GM21360 (cell line): ENCODE measurements at regions not wholly inside any gene's neighbourhood (a gene's known extent, or its start where the extent isn't known, plus 50 kb on each side); places are given as distances from the start of the nearest gene placed in this dataset.
"Not testable (repeated sequence)": the region's sequence is repeated elsewhere in the genome, so short reads cannot be mapped to it uniquely, and the experiment has no call there.

Experiments
- ATAC-seq: cut with Tn5 transposase; IDR thresholded peaks from one replicate; pipeline ENCODE4 v1.9.1; 2021; ENCODE audit warnings: mild to moderate bottlenecking, moderate library complexity; ENCODE audit not compliant: unreplicated experiment

DNA sequence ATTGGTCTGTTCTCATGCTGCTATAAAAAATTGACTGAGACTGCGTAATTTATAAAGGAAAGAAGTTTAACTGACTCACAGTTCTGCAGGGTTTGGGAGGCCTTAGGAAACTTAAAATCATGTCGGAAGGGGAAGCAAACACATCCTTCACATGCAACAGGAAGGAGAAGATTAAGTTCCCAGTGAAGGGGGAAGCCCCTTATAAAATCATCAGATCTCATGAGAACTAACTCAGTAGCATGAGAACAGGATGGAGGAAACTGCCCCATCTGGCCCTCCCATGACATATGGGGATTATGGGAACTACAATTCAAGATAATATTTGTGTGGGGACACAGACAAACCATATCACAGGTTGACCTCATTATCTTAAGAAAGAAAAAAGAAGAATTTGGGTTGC, 134.5 kb downstream of the PPP1R3A start:
- no peak for ATAC-seq

DNA sequence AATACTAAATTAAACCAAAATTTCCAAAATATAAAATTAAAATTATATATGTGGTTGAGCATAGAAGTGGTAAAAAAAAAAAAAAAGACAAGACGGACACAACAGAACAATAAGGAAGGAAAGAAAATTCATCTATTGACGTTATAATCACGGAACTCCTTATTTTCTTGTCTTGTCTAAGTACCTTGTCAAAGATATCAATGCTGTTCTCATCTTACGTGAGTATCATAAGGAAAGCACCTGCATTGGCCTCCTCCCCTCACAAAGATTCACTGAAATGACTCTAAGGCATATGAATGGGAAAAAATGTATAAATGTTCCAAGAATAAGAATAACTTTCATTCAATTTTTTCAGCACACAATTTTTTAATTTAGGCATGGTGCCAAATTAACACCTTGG, 135.4 kb downstream of the PPP1R3A start:
- ATAC-seq: no peak

- ATAC-seq: no peak
These were observed 143.0 kb downstream of the PPP1R3A start for GRCh38 chr7:113775804-113776203.

GRCh38 chr7:113775401-113775800, 143.4 kb downstream of the PPP1R3A start:
- no peak for ATAC-seq

DNA sequence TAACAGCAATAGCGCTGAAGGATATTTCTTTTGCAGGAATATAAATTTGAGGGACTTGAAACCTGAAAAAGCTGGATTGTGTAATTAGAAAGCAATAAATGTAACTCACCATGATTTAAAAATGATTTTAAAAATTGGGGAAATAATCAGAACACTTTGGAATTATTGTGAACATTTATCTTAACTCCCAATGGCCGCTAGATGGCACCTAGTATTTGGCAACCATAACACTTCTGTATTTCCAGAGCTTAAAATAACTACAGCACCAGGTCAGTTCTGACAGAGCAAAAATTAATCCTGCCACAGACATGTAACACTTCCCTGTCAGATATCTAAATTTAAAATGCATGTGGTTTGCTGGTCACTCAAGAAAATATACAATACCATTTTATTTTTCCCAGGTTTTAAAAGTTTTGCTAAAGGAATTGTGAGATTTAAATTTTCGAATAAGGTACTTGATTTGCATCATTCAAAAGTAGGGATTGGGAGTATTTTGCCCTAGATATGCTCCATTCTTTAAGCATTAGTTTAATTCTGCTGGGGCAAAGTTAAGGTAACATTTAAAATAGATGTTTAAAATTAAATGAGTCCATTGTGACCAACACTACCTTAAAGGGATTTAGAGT, 144.5 kb downstream of the PPP1R3A start:
- peak; percentile 70 for ATAC-seq

DNA sequence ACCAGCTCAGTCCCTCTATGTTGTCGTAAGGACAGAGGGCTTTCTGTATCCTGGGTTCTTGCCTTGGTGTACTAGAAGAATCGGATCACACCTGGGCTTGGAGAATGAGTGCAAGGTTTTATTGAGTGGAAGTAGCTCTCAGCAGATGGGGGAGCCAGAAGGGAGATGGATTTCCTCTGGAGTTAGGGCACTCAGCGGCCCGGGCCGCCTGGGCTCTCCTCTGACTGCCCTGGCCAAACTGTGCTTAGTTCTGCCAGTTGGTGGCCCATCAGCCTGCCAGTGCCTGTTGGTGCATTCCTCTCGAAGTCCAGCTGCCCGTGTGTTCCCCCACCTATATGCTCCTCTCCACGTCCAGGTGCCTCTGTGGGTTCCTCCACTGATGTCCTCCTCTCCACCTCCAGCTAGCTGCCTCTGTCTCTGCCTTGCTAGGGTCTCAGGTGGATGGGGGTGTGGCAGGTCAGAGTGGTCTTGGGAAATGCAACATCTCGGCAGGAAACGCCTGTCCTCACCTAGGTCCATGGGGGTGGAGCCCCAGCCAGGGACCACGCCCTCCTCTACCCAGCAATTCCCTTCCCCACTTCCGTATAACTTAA, 148.6 kb downstream of the PPP1R3A start:
- ATAC-seq: no peak

DNA sequence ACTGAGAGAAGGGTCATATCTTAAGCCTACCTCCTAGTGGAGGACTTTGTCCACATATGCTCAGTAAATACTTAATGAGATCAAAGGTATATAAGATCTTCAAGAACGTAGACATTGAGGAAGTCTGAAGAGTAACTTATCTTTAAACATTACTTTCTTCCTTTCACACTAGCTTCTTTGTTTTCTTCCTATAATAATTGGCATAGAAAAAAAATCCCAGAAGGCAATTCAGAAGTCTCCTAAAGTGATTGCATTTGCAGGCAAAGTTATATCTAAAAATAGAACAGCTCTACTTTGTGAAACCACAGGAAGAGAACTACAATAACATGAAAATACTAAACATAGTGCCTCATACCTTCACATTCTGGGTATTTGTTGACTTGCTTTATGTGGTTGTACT, 150.4 kb downstream of the PPP1R3A start:
- ATAC-seq: no peak

DNA sequence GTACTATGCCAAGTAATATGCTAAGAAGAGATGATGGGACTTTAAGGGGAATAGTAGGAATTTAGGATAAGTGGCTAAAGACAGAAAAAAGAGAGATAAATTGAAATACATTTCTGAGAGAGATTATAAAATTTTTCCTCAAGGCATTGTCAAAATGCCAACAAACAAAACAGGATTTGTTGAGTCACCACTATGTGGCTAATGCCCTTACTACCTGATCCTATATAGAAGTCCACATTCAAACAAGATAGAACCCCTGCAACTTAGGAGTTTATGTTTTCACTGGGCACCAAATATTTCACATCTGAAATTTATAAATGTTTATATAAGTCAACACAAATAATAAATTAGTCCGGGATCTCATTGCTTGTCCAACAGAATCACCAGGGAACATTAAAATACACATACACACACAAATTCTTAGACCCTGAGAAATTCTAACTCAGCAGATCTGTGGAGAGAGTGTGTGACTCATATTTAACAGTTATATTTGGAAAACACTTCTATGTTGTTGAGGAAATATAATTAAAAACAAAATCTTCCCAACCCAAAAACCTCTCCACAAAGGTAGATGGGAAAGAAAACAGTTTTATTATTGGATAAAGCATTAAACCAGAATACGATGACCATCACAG, 154.3 kb downstream of the PPP1R3A start:
- ATAC-seq: no peak

DNA sequence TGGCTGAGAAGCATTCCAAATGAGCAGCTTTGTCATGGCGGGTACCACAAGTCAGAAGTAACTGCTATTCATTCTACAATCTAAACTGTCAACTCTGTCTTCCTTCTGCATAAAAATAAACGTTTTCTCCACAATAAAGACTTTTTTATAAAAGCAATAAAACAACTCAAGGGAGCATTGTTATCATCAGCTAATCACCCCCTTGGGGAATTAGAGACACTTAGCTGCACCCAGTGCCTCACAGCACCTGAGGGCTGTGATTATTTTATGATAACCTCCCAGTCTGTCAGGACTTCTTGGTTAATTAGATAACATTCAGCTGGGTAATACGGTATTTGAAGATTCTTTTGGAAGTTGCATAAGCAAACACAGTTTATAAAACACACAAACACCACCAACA, 155.6 kb downstream of the PPP1R3A start:
- ATAC-seq: no peak

DNA sequence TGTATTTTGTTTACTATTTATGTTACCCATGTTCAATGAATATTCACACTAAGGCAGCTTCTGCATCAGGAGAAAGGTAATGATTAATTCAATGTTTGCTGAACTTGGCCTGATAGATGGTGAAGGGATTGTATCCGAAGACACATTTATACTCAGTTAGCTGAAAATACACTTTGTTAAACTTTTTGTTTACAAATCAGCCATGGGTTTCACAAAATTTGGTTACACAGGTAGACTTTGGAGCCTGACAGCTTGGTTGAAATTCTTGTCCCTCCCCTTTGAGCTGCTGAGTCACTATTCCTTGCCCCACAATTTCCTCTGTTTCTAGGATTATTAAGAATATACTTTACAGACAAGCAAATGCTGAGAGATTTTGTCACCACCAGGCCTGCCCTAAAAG, 162.6 kb downstream of the PPP1R3A start:
- ATAC-seq: no peak

GRCh38 chr7:113752689-113753088, 166.1 kb downstream of the PPP1R3A start:
- ATAC-seq: no peak

DNA sequence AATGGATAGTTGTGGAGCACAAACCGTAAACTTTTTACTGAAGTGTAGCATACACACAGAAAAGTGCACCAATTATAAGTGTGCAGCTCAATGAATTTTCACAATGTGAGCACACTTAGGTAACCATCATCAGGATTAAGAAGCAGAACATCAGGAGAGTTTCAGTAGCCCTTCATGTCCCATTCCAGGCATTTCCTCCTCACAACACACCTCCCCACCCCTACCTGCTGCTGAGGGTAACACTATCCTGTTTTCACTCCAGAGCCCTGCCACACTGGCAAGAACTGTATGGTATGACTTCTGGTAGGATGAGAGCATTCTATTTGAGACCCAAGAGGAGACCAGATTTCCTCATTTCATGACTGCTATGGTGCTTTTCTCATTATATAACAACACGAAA, 166.5 kb downstream of the PPP1R3A start:
- no peak for ATAC-seq

DNA sequence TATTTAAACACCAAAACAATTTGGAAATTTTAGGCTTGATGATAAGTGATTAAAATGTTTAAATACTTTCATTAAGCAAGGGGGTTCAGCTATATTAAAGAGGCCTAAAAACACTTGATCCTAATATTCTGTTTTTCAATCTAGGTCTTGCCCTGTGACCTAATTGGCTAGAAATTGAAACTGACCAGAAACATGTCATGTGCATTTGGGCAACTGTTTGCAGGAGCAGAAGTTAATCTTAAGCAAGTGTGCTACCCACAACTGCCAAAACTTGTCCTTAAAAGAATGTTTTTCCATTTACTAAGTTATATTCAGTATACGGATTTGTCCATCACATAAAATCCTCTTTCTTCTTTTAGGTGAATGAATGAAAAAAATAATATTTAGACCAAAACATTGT, 167.3 kb downstream of the PPP1R3A start:
- ATAC-seq: no peak

DNA sequence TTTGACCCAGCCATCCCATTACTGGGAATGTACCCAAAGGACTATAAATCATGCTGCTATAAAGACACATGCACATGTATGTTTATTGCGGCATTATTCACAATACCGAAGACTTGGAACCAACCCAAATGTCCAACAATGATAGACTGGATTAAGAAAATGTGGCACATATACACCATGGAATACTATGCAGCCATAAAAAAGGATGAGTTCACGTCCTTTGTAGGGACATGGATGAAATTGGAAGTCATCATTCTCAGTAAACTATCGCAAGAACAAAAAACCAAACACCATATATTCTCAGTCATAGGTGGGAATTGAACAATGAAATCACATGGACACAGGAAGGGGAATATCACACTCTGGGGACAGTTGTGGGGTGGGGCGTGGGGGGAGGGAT, 170.4 kb downstream of the PPP1R3A start:
- ATAC-seq: not testable (repeated sequence)

GRCh38 chr7:113742946-113743431, 175.8 kb downstream of the PPP1R3A start:
- not testable (repeated sequence) for ATAC-seq

- no peak for ATAC-seq
These were observed 176.4 kb downstream of the PPP1R3A start for GRCh38 chr7:113742377-113742776.

DNA sequence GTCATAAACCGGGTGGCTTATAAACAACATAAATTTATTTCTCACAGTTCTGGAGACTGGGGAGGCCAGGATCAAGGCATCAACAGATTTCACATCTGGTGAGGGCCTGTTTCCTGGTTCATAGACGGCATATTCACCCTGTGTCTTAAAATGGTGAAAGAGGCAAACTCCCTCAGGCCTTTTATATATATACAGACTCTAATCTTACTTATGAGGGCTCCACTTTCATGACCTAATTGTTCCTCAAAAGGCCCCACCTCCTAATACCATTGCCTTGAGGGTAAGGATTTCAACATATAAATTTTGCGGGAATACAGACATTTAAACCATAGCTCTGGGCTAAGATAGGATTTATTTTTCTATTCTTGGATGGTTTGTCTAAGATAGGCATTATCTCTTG, 187.2 kb downstream of the PPP1R3A start:
- no peak for ATAC-seq

- no peak for ATAC-seq
These were observed 188.4 kb downstream of the PPP1R3A start for GRCh38 chr7:113730309-113730955.

GRCh38 chr7:113727486-113727885, 191.3 kb downstream of the PPP1R3A start:
- ATAC-seq: no peak

- no peak for ATAC-seq
These were observed 196.8 kb downstream of the PPP1R3A start for GRCh38 chr7:113722006-113722405.

DNA sequence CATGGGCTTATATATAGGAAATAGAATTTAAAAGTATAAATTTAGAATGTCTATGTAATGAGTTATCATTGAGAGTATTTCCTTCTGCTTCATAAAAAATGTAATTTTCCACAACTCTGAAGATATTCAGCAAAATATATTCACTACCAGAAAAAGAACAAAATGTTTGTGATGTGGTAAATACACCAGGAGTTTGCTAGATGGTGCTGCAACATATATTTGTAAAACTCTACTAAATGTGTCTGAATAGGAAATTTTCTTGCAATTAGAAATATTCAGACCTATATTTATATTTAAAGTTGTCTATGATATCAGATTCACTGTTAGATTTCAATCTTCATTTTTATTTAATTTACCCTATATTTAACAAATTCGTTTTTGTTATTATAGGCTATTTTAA, 201.1 kb downstream of the PPP1R3A start:
- ATAC-seq: no peak
